Dedifferentiated amniotic fluid mesenchymal stem cell (primary cell): ENCODE measurements at regions not wholly inside any gene's neighbourhood (a gene's known extent, or its start where the extent isn't known, plus 50 kb on each side); places are given as distances from the start of the nearest gene placed in this dataset.

Experiments used
- DNase-seq: peaks from one replicate; pipeline ENCODE4 v3.0.0-alpha.2; 2016; ENCODE audit errors: extremely low spot score

GRCh38 chr2:74735009-74735408 lies 81.0 kb downstream of the SEMA4F start:
- DNase-seq: no peak

- DNase-seq: no peak
Observed at GRCh38 chr2:74735564-74735963, 81.5 kb downstream of the SEMA4F start.

DNA sequence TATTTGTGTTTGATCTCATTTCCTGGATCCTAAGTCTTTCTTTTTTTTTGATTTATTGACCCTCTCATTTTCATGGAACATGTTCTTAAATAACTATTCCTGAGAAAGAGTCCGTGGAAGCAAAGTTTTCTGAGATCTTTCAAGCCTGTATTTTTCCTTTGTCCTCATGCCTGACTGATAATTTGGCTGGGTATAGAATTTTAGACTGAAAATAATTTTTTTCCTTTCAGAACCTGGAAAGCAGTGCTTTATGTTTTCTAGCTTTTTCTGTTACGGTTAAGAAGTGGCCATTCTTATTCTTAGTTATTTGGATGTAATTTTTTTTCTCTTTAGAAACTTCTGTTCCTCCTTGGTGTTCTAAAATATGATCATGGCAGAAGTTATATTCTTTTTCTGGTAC lies 82.5 kb downstream of the SEMA4F start:
- DNase-seq: no peak

- DNase-seq: no peak
Observed at GRCh38 chr2:74738586-74738985, 84.5 kb downstream of the SEMA4F start.

DNA sequence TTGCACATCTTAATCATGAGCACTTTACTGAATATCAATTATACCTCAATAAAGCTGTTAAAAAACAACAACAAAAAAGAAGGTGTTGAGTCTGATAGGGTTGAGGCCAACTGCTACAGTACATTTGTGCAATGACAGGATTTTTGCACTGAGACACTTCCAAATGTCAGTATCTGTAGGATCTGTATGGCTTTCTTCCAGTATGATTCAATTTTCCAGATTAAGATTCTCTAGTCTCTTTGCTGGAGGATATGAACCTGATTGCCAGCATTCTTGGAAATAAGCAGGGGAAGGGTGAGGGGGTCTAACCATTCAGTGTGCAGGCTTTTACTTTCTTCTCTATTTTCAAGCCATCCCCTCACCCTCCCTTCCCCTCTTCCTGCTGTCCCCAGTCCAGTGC lies 85.1 kb downstream of the SEMA4F start:
- DNase-seq: no peak

- no peak for DNase-seq
Observed at GRCh38 chr2:74739733-74740241, 85.7 kb downstream of the SEMA4F start.

DNA sequence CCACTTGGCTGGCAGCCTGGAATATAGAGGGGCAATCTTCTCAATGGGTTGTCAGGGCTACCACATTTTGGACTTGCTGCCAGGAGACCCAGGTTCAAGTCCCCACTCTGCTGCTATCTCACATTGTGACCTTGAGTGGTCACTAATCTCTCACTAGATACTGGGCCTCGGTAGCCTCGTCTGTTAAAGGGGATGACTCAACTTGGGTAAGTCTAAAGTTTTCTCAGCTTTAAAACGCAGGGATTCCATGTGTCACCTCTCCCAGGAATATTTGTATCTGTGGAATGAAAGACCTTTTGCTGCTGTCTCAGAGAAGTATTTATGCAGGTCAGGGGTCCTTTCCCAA lies 86.3 kb downstream of the SEMA4F start:
- no peak for DNase-seq

DNA sequence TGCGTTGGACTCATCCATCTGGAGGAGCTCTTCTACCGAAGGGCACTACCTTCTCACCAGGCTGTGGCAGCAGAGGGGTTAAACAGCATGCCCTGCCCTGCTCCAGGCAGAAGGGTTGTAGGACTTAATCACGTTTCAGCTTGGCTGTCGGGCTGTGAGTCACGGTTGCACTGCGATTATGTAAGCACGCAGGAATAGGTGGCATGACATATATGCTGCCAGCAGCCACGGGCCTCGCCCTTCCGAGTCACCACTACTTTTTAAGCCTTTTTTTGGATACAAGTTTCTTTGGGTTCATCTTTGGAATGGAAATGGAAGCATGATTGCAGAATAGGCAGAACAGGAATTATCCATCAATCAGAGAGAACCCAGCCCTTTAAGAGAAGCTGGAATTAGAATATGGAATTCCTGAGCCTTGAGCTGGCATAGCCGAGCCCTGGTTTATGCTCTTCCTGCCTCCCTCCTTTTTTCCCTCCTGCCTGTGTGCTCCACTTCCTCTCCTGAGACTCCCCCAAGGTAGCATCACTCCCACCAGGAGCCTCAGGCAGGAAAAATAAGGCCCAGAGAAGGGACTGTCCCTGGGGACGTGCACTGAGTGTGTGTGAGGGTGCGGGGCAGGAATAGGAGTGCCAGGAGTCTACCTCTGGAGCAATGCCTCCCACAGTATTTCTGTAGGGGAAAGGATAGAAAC lies 86.8 kb downstream of the SEMA4F start:
- peak; percentile 95 for DNase-seq

DNA sequence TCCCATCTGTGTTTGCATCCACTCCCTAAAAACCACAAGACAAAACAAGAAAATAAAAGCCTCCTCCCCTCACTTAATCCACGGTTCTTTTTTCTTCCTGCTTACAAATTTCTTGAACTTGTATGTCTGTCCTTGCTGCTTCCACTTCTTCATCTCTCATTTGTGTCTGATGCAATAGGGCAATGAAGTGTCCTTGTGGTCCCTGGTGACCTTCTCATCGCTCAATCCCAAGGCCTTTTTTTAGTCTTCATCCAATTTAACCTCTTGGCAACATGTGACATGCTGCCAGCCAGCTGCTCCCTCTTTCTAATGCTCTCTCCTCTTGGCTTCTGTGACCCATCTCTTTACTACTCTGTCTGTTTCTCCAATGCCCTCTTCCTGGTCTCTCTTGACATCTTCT lies 87.6 kb downstream of the SEMA4F start:
- DNase-seq: no peak

DNA sequence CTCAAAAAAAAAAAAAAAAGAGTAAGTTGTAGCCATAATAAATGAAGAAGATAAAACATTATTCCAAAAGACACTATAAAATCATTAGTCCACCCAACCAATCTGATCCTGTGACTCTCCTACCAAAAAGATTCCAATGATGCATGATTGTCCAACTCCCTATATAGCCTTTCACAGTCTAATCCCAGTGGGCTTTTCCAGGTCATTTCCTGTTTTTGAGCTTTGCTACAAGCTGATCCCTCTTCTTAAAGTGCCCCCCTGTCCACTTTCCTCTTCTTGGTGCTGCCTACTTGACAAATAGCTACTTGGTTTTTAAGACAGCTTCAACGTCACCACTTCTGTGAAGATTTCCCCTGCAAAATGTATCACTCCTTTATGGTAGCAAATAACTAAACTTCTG lies 88.4 kb downstream of the SEMA4F start:
- no peak for DNase-seq

- DNase-seq: no peak
Observed at GRCh38 chr2:74743039-74743438, 89.0 kb downstream of the SEMA4F start.

- DNase-seq: no peak
Observed at GRCh38 chr2:74743778-74744177, 89.7 kb downstream of the SEMA4F start.

GRCh38 chr2:74744731-74745515 lies 89.0 kb upstream of the HK2 start:
- no peak for DNase-seq

GRCh38 chr2:74745766-74746165 lies 88.2 kb upstream of the HK2 start:
- no peak for DNase-seq

- DNase-seq: no peak
Observed at GRCh38 chr2:74746480-74746879, 87.4 kb upstream of the HK2 start.

DNA sequence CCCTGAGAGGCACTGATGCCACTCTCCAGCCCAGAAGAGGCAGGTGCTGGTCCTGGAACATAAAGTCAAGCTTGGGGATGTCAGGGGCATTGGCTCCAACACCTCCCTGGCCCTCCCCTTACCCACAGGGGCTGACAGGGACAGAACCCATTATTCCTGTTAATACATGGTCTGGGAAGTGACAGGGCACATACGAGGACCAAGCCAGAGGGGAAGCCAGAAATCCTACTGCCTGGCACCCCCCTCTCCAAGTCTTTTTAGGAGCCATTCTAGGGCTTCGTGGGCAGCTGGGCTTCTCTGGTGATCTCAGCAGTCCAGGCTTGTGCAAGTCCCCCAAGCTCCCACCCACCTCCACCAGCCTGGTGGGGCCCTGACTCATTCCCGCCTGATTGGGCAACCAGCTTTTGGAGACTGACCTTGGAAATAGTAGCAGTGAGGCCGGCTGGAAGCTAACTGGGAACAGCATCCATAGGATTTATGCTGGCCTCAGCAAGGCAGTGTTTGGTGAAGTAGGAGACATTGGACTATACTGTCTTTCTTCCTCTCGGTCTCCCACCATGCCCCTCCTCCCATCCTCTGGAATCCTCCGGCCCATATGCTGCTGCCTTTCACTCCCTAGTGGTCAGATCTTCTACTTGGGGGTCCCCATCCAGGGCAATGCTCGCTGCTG lies 86.4 kb upstream of the HK2 start:
- DNase-seq: peak; percentile 22

DNA sequence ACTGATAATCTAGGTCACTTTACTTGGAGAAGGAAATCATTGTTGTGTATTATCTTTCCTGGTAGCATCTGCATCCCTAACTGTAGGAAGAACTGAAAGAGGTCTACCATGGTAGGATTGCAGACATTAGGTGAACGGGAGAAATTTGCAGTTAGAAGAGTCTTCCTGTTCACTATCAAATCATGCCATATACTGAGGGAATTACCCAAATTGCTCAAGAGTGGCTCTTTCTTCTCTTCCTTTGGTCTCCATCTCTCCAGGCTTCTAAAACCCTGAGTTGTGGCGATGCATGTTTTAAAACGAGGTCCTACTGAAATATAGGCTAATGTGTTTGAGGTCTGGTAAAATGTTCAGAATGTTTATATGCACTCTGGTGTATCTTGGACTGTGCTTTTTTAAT lies 85.3 kb upstream of the HK2 start:
- no peak for DNase-seq

- no peak for DNase-seq
Observed at GRCh38 chr2:74749432-74749831, 84.5 kb upstream of the HK2 start.

GRCh38 chr2:74751981-74752851 lies 81.7 kb upstream of the HK2 start:
- no peak for DNase-seq

DNA sequence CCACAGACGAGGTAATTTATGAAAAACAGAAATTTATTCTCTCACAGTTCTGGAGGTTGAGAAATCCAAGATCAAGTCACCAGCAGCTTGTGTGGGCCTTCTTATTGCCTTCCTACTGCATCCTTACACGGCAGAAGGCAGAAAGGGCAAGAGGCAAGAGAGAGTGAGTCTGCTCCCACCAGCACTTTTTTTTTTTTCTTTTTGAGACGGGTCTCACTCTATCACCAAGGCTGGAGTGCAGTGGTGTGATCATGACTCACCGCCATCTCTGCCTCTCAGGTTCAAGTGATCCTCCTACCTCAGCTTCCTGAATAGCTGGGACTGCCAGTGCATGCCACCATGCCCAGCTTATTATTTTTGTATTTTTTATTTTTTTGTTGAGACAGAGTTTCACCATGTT lies 78.5 kb upstream of the HK2 start:
- DNase-seq: no peak

DNA sequence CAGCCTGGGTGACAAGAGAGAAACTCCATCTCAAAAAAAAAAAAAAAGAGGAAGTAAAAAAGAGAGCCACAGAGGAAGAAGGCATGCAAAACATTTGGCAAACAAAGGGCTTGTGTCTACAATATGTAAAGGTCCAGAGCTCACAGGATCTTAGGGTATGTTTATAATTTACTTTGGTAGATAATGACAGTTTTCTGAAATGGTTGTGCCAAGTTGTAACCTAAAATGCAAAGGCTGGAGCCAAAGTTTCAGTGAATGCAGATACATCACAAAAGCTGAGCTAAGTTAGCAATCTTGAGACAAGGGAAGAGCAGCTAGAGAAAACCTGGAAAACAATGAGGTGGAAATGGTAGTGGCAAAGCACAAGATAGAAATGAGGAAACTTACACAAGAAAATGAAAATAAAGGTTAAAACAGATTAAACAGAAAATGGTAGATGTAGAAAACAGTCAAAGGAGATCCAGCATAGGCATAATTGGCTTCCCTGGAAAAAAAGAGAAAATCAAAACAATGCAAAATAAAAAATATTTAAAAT lies 77.5 kb upstream of the HK2 start:
- no peak for DNase-seq

GRCh38 chr2:74759986-74760385 lies 73.9 kb upstream of the HK2 start:
- DNase-seq: no peak
